SK-N-SH treated with all-trans-retinoic acid at 6 μM for 48 hours (cell line): ENCODE measurements at regions not wholly inside any gene's neighbourhood (a gene's known extent, or its start where the extent isn't known, plus 50 kb on each side); places are given as distances from the start of the nearest gene placed in this dataset.
A peak's percentile ranks its signal among the peaks of the same experiment; 100 is the strongest.

Experiments used
- ATAC-seq: fragments of 200-7000 bp; cut with Tn5 transposase; 3 replicates; pipeline ENCODE4 v1.9.1; 2020; ENCODE audit warnings: mild to moderate bottlenecking, moderate library complexity
- ARNTL ChIP-seq: fragments of 450-650 bp; formaldehyde crosslinking; IDR thresholded peaks from 2 replicates; pipeline ENCODE4 v1.5.0; 2020; ENCODE audit warnings: low read depth, mild to moderate bottlenecking, moderate library complexity, borderline replicate concordance
- BACH2 ChIP-seq: fragments of 250-450 bp; sonication (Bioruptor Pico); IDR thresholded peaks from 2 replicates; pipeline ENCODE4 v1.9.0; 2021; ENCODE audit warnings: mild to moderate bottlenecking, borderline replicate concordance
- CSDC2 ChIP-seq: fragments of 250-450 bp; sonication (Bioruptor Pico); IDR thresholded peaks from 2 replicates; pipeline ENCODE4 v1.5.0; 2020; ENCODE audit warnings: mild to moderate bottlenecking, moderate library complexity
- CSRNP3 ChIP-seq: fragments of 250-450 bp; sonication (Bioruptor Pico); IDR thresholded peaks from 2 replicates; pipeline ENCODE4 v1.5.1; 2021; ENCODE audit warnings: mild to moderate bottlenecking, moderate library complexity
- ESRRG ChIP-seq: fragments of 250-450 bp; sonication (Bioruptor Pico); IDR thresholded peaks from 2 replicates; pipeline ENCODE4 v1.6.1; 2021; ENCODE audit warnings: mild to moderate bottlenecking
- GLIS3 ChIP-seq: fragments of 250-450 bp; sonication (Bioruptor Pico); IDR thresholded peaks from 2 replicates; pipeline ENCODE4 v1.5.0; 2020; ENCODE audit warnings: mild to moderate bottlenecking, moderate library complexity
- ISL1 ChIP-seq: fragments of 250-450 bp; sonication (Bioruptor Pico); IDR thresholded peaks from 2 replicates; pipeline ENCODE4 v2.1.2; 2022; ENCODE audit warnings: mild to moderate bottlenecking, moderate library complexity
- OSR1 ChIP-seq: fragments of 250-450 bp; sonication (Bioruptor Pico); IDR thresholded peaks from 2 replicates; pipeline ENCODE4 v1.8.0; 2022; ENCODE audit warnings: moderate library complexity, mild to moderate bottlenecking, inconsistent platforms
- PATZ1 ChIP-seq: fragments of 250-450 bp; sonication (Bioruptor Pico); IDR thresholded peaks from 2 replicates; pipeline ENCODE4 v1.8.0; 2020; ENCODE audit warnings: mild to moderate bottlenecking, moderate library complexity, borderline replicate concordance
- POU6F1 ChIP-seq: fragments of 250-450 bp; sonication (Bioruptor Pico); IDR thresholded peaks from 2 replicates; pipeline ENCODE4 v1.8.0; 2021; ENCODE audit warnings: low read depth, mild to moderate bottlenecking, moderate library complexity, borderline replicate concordance
- PPARA ChIP-seq: fragments of 250-450 bp; sonication (Bioruptor Pico); IDR thresholded peaks from 2 replicates; pipeline ENCODE4 v1.5.0; 2020; ENCODE audit warnings: mild to moderate bottlenecking, borderline replicate concordance
- RARB ChIP-seq: fragments of 250-450 bp; sonication (Bioruptor Pico); IDR thresholded peaks from 2 replicates; pipeline ENCODE4 v1.8.0; 2021; ENCODE audit warnings: mild to moderate bottlenecking, moderate library complexity
- SNAI2 ChIP-seq: fragments of 250-450 bp; sonication (Bioruptor Pico); IDR thresholded peaks from 2 replicates; pipeline ENCODE4 v1.5.0; 2020; ENCODE audit warnings: mild to moderate bottlenecking, moderate library complexity
- TCF4 ChIP-seq: fragments of 250-450 bp; sonication (Bioruptor Pico); IDR thresholded peaks from 2 replicates; pipeline ENCODE4 v1.8.0; 2021; ENCODE audit warnings: mild to moderate bottlenecking, moderate library complexity, borderline replicate concordance
- TOX ChIP-seq: fragments of 250-450 bp; sonication (Bioruptor Pico); IDR thresholded peaks from 2 replicates; pipeline ENCODE4 v1.8.0; 2021; ENCODE audit warnings: mild to moderate bottlenecking, moderate library complexity, borderline replicate concordance
- TSHZ2 ChIP-seq: fragments of 250-450 bp; sonication (Bioruptor Pico); IDR thresholded peaks from 2 replicates; pipeline ENCODE4 v1.5.0; 2020; ENCODE audit warnings: mild to moderate bottlenecking, moderate library complexity
- ZC3H10 ChIP-seq: fragments of 250-450 bp; sonication (Bioruptor Pico); IDR thresholded peaks from 2 replicates; pipeline ENCODE4 v1.5.1; 2021; ENCODE audit warnings: mild to moderate bottlenecking, moderate library complexity
- ZFP3 ChIP-seq: fragments of 250-450 bp; sonication (Bioruptor Pico); IDR thresholded peaks from 2 replicates; pipeline ENCODE4 v1.5.0; 2020; ENCODE audit warnings: mild to moderate bottlenecking, moderate library complexity
- ZFP30 ChIP-seq: fragments of 450-650 bp; formaldehyde crosslinking; IDR thresholded peaks from 2 replicates; pipeline ENCODE4 v1.5.0; 2022; ENCODE audit warnings: mild to moderate bottlenecking, moderate library complexity
- ZNF565 ChIP-seq: fragments of 450-650 bp; formaldehyde crosslinking; conservative IDR thresholded peaks from 2 replicates; pipeline ENCODE4 v1.5.0; 2020; ENCODE audit warnings: low read depth, mild to moderate bottlenecking, moderate library complexity
- ZNF70 ChIP-seq: fragments of 450-650 bp; formaldehyde crosslinking; IDR thresholded peaks from 2 replicates; pipeline ENCODE4 v1.5.0; 2020; ENCODE audit warnings: mild to moderate bottlenecking, moderate library complexity
- ZNF8 ChIP-seq: fragments of 450-650 bp; formaldehyde crosslinking; IDR thresholded peaks from 2 replicates; pipeline ENCODE4 v1.5.0; 2020; ENCODE audit warnings: mild to moderate bottlenecking, moderate library complexity

GRCh38 chr2:153232464-153232863, 246.1 kb downstream of the RPRM start:
- TF ChIP-seq ARNTL (CRISPR knock-in tag) (no peak), ZFP3 (CRISPR knock-in tag) (no peak), PPARA (CRISPR knock-in tag) (no peak), ISL1 (CRISPR knock-in tag) (no peak), ZNF8 (no peak), TOX (CRISPR knock-in tag) (no peak), CSDC2 (CRISPR knock-in tag) (no peak), CSRNP3 (CRISPR knock-in tag) (no peak), POU6F1 (no peak), ESRRG (CRISPR knock-in tag) (no peak), SNAI2 (CRISPR knock-in tag) (no peak), OSR1 (CRISPR knock-in tag) (no peak), TCF4 (CRISPR knock-in tag) (no peak), ZNF565 (no peak), BACH2 (CRISPR knock-in tag) (no peak), PATZ1 (CRISPR knock-in tag) (no peak), GLIS3 (CRISPR knock-in tag) (no peak)
- ATAC-seq, result no peak

GRCh38 chr2:153230977-153231376, 247.6 kb downstream of the RPRM start:
- TF ChIP-seq TSHZ2 (CRISPR knock-in tag) (no peak), ZNF8 (no peak), ESRRG (CRISPR knock-in tag) (no peak), ZFP30 (CRISPR knock-in tag) (no peak), GLIS3 (CRISPR knock-in tag) (no peak), CSDC2 (CRISPR knock-in tag) (no peak), ISL1 (CRISPR knock-in tag) (peak; percentile 43)
- no peak for ATAC-seq

GRCh38 chr2:153228904-153229303, 249.7 kb downstream of the RPRM start:
- no peak for ATAC-seq

GRCh38 chr2:153227981-153228380, 250.6 kb downstream of the RPRM start:
- no peak for ATAC-seq
- no peak for TF ChIP-seq TOX (CRISPR knock-in tag)
- TF ChIP-seq TSHZ2 (CRISPR knock-in tag), result no peak
- TF ChIP-seq OSR1 (CRISPR knock-in tag), result no peak
- TF ChIP-seq ZC3H10 (CRISPR knock-in tag), result no peak
- no peak for TF ChIP-seq ARNTL (CRISPR knock-in tag)
- TF ChIP-seq GLIS3 (CRISPR knock-in tag), result no peak
- TF ChIP-seq ZNF565, result no peak
- TF ChIP-seq RARB, result no peak
- no peak for TF ChIP-seq ZFP30 (CRISPR knock-in tag)
- no peak for TF ChIP-seq POU6F1
- no peak for TF ChIP-seq CSDC2 (CRISPR knock-in tag)
- no peak for TF ChIP-seq ZNF8
- TF ChIP-seq ESRRG (CRISPR knock-in tag), result no peak
- TF ChIP-seq ZNF70, result no peak

More at GRCh38 chr2:153228904-153229303, 249.7 kb downstream of the RPRM start:
- no peak for TF ChIP-seq TOX (CRISPR knock-in tag)
- TF ChIP-seq OSR1 (CRISPR knock-in tag), result no peak
- no peak for TF ChIP-seq ZNF70
- no peak for TF ChIP-seq ZNF8
